SU-DHL-6 (cell line): ENCODE measurements at regions not wholly inside any gene's neighbourhood (a gene's known extent, or its start where the extent isn't known, plus 50 kb on each side); places are given as distances from the start of the nearest gene placed in this dataset.
"Not testable (repeated sequence)": the region's sequence is repeated elsewhere in the genome, so short reads cannot be mapped to it uniquely, and the experiment has no call there.

Experiments
- H2AFZ ChIP-seq: fragments of 200-600 bp; sonication (generic); 2 replicates; pipeline ENCODE4 v1.6.1; 2014; ENCODE audit warnings: low read depth, mild to moderate bottlenecking, moderate library complexity, mixed read lengths, antibody characterized with exemption, low read length; ENCODE audit not compliant: severe bottlenecking
- H3F3A ChIP-seq: fragments of 200-600 bp; shearing (Covaris generic); 2 replicates; pipeline ENCODE4 v1.6.0; 2016; ENCODE audit warnings: antibody characterized with exemption, mild to moderate bottlenecking; ENCODE audit not compliant: insufficient read depth
- H3K27ac ChIP-seq: fragments of 200-600 bp; sonication (generic); 2 replicates; pipeline ENCODE4 v1.5.1; 2016; ENCODE audit warnings: low read depth, mild to moderate bottlenecking, low read length, moderate library complexity, mixed read lengths
- H3K27me3 ChIP-seq: fragments of 200-600 bp; sonication (generic), shearing (Covaris generic); 2 replicates; pipeline ENCODE4 v1.6.0; 2014; ENCODE audit warnings: mild to moderate bottlenecking, low read length
- H3K36me3 ChIP-seq: fragments of 200-600 bp; sonication (generic); 2 replicates; pipeline ENCODE4 v1.6.1; 2014; ENCODE audit warnings: mild to moderate bottlenecking, low read length, mixed read lengths
- H3K4me2 ChIP-seq: fragments of 300-600, 200-600 bp; shearing (Covaris generic), sonication (generic); 2 replicates; pipeline ENCODE4 v1.6.0; 2014; ENCODE audit warnings: low read length, low read depth, mild to moderate bottlenecking; ENCODE audit not compliant: poor library complexity, severe bottlenecking
- H3K4me3 ChIP-seq: fragments of 200-600 bp; sonication (generic); 2 replicates; pipeline ENCODE4 v1.5.1; 2014; ENCODE audit warnings: antibody characterized with exemption, low read length, mild to moderate bottlenecking, mixed read lengths; ENCODE audit not compliant: insufficient read depth, poor library complexity, severe bottlenecking
- H3K79me2 ChIP-seq: fragments of 200-600 bp; sonication (generic); 2 replicates; pipeline ENCODE4 v1.6.1; 2014; ENCODE audit warnings: mild to moderate bottlenecking, low read length, moderate library complexity; ENCODE audit not compliant: insufficient read depth
- H3K9ac ChIP-seq: fragments of 200-600 bp; sonication (generic); 2 replicates; pipeline ENCODE4 v1.7.0; 2014; ENCODE audit warnings: mild to moderate bottlenecking, low read length
- H3K9me2 ChIP-seq: fragments of 200-600 bp; sonication (generic); replicated peaks from 2 replicates; pipeline ENCODE4 v1.6.1; 2014; ENCODE audit warnings: low read length; ENCODE audit not compliant: insufficient read depth
- H3K9me3 ChIP-seq: fragments of 200-600 bp; sonication (generic); 2 replicates; pipeline ENCODE4 v1.6.1; 2014; ENCODE audit warnings: low read length, mixed read lengths; ENCODE audit not compliant: insufficient read depth
- H4K20me1 ChIP-seq: fragments of 200-600 bp; sonication (generic); 2 replicates; pipeline ENCODE4 v1.6.1; 2014; ENCODE audit warnings: low read depth, mild to moderate bottlenecking, antibody characterized with exemption, low read length, moderate library complexity, mixed read lengths
- EZH2phosphoT487 ChIP-seq: fragments of 200-600 bp; sonication (generic), shearing (Covaris generic); conservative IDR thresholded peaks from 2 replicates; pipeline ENCODE4 v1.6.1; 2018; ENCODE audit warnings: mild to moderate bottlenecking, antibody characterized with exemption, low read length, moderate library complexity, mixed read lengths
- TF ChIP-seq, protein P1 (sequence below): fragments of 200-600 bp; sonication (generic); IDR thresholded peaks from one replicate; pipeline ENCODE4 v1.5.1; 2017; ENCODE audit warnings: antibody characterized with exemption, mild to moderate bottlenecking, low read length, moderate library complexity; ENCODE audit not compliant: insufficient read depth, poor library complexity, severe bottlenecking

DNA sequence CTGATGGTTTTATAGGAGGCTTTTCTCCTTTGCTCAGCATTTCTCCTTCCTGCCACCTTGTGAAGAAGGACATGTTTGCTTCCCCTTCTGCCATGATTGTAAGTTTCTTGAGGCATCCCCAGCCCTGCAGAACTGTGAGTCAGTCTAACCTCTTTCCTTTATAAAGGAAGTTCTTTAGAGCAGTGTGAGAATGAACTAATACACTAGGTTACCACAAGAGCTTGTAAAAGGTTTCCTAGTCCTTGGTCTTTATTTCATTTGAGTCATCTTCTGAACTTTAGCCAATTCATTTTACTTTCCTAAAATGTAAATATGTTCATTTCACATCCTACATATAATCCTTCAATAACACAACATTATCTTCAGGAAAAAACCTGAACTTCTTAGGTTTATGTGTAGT is 365.3 kb downstream of the HHIPL2 start:
- no peak overlapping the region for H3K9ac ChIP-seq
- TF ChIP-seq, protein P1, sequence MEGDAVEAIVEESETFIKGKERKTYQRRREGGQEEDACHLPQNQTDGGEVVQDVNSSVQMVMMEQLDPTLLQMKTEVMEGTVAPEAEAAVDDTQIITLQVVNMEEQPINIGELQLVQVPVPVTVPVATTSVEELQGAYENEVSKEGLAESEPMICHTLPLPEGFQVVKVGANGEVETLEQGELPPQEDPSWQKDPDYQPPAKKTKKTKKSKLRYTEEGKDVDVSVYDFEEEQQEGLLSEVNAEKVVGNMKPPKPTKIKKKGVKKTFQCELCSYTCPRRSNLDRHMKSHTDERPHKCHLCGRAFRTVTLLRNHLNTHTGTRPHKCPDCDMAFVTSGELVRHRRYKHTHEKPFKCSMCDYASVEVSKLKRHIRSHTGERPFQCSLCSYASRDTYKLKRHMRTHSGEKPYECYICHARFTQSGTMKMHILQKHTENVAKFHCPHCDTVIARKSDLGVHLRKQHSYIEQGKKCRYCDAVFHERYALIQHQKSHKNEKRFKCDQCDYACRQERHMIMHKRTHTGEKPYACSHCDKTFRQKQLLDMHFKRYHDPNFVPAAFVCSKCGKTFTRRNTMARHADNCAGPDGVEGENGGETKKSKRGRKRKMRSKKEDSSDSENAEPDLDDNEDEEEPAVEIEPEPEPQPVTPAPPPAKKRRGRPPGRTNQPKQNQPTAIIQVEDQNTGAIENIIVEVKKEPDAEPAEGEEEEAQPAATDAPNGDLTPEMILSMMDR, result no peak
- TF ChIP-seq EZH2phosphoT487, result no peak
- H3F3A ChIP-seq, result no peaks in the 10 kb centered on the region
- no peak overlapping the region for H3K27ac ChIP-seq
- H2AFZ ChIP-seq, result no peak overlapping the region
- no peak overlapping the region for H3K4me2 ChIP-seq
- no peaks in the 10 kb centered on the region for H4K20me1 ChIP-seq
- H3K4me3 ChIP-seq, result no peak overlapping the region
- H3K36me3 ChIP-seq, result no peaks in the 10 kb centered on the region
- no peaks in the 10 kb centered on the region for H3K79me2 ChIP-seq
- H3K9me2 ChIP-seq, result no peaks in the 10 kb centered on the region
- no peaks in the 10 kb centered on the region for H3K9me3 ChIP-seq
- no peaks in the 10 kb centered on the region for H3K27me3 ChIP-seq

DNA sequence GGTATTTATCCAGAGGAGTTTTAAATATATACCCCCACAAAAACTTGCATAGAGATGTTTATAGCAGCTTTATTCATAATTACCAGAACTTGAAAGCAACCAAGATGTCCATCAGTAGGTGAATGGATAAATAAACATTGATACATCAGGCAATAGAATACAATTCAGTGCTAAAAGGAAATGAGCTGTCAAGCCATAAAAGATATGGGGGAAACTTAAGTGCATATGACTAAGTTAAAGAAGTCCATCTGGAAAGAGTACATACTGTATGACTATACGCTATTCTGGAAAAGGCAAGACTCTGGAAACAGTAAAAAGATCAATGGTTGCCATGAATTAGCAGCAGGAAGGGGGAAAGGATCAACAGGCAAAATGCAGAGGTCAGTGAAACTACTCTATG is 366.7 kb downstream of the HHIPL2 start:
- Histone ChIP-seq H3K36me3 (no peaks in the 10 kb centered on the region), H3K9me3 (no peaks in the 10 kb centered on the region), H3K4me2 (no peak overlapping the region), H4K20me1 (no peaks in the 10 kb centered on the region), H2AFZ (no peak overlapping the region), H3K9ac (no peak overlapping the region), H3K4me3 (no peak overlapping the region), H3K27ac (no peak overlapping the region), H3K9me2 (no peaks in the 10 kb centered on the region), H3K27me3 (no peaks in the 10 kb centered on the region), H3F3A (no peaks in the 10 kb centered on the region), H3K79me2 (no peaks in the 10 kb centered on the region)
- TF ChIP-seq, protein P1, result no peak
- no peak for TF ChIP-seq EZH2phosphoT487

DNA sequence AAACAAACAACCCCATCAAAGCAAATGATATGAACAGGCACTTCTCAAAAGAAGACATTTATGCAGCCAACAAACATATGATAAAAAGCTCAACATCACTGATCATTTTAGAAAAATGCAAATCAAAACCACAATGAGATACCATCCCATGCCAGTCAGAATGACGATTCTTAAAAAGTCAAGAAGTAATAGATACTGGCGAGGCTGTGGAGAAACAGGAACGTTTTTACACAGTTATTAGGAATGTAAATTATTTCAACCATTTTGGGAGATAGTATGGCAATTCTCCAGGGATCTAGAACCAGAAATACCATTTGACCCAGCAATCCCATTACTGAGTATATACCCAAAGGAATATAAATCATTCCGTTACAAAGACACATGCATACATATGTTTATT is 370.4 kb downstream of the HHIPL2 start:
- not testable (repeated sequence) for H3K27ac ChIP-seq, H2AFZ ChIP-seq, H4K20me1 ChIP-seq, H3K9ac ChIP-seq, H3K79me2 ChIP-seq, H3K27me3 ChIP-seq, H3K4me3 ChIP-seq, H3K4me2 ChIP-seq, H3K9me3 ChIP-seq, H3K36me3 ChIP-seq, H3F3A ChIP-seq, H3K9me2 ChIP-seq

DNA sequence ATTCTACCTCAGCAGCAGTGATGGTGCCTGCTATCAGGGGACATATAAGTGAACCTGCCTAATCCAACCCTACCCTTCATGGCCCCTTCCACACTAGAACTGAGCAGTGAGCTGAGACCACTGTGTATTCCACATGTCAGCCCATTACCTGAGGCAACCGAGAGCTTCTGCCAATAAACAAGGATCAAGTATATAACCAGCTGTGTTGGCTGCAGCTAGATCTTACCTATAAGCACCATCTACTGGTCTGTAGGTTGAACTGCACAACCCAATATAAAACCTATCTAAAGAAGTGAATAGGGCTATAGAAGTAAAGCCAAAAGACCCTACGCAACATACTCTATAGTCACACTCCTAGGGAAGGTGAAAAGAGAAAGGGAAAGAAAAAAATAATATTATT is 376.9 kb downstream of the HHIPL2 start:
- H3K27ac ChIP-seq, result no peak overlapping the region
- no peaks in the 10 kb centered on the region for H3K79me2 ChIP-seq
- H3K9ac ChIP-seq, result no peak overlapping the region
- no peaks in the 10 kb centered on the region for H3K9me2 ChIP-seq
- H3F3A ChIP-seq, result no peaks in the 10 kb centered on the region
- H4K20me1 ChIP-seq, result no peaks in the 10 kb centered on the region
- H2AFZ ChIP-seq, result no peak overlapping the region
- no peaks in the 10 kb centered on the region for H3K36me3 ChIP-seq
- no peak overlapping the region for H3K4me3 ChIP-seq
- no peak for TF ChIP-seq EZH2phosphoT487
- TF ChIP-seq, protein P1, result peak; percentile 54
- H3K4me2 ChIP-seq, result no peak overlapping the region
- no peaks in the 10 kb centered on the region for H3K27me3 ChIP-seq
- no peaks in the 10 kb centered on the region for H3K9me3 ChIP-seq
